CD14-positive monocyte (primary cell): ENCODE measurements at regions not wholly inside any gene's neighbourhood (a gene's known extent, or its start where the extent isn't known, plus 50 kb on each side); places are given as distances from the start of the nearest gene placed in this dataset.
"Not testable (repeated sequence)": the region's sequence is repeated elsewhere in the genome, so short reads cannot be mapped to it uniquely, and the experiment has no call there.

Experiments
- DNase-seq, 3 donors: peaks; one replicate each; pipeline ENCODE4 v3.0.0-alpha.2; 2011 to 2022
- H2AFZ ChIP-seq: 2 replicates; pipeline ENCODE4 v1.6.0; 2012; ENCODE audit warnings: mild to moderate bottlenecking, low read depth, low read length, inconsistent platforms; ENCODE audit not compliant: insufficient read depth, poor library complexity, severe bottlenecking
- H3K27ac ChIP-seq, 2 donors: 1 replicate in 1 of 2; 2 replicates in 1 of 2; pipeline ENCODE4 v1.5.1; 2012 to 2013; ENCODE audit warnings: low read length in 2 of 2, control low read depth in 1 of 2, inconsistent platforms in 1 of 2, low read depth in 1 of 2, mild to moderate bottlenecking in 1 of 2
- H3K27me3 ChIP-seq, 2 donors: one replicate each; pipeline versions ENCODE4 v1.6.0 to v1.6.1; 2011 to 2013; ENCODE audit warnings: low read length in 2 of 2; ENCODE audit not compliant: control insufficient read depth in 2 of 2, insufficient read depth in 2 of 2
- H3K36me3 ChIP-seq, 2 donors: replicated peaks in 1 of 2; 1 replicate in 1 of 2; 2 replicates in 1 of 2; pipeline versions ENCODE4 v1.5.1 to v1.6.1; 2012 to 2013; ENCODE audit warnings: low read length in 2 of 2, control low read depth in 1 of 2, inconsistent platforms in 1 of 2, mild to moderate bottlenecking in 1 of 2; ENCODE audit not compliant: insufficient read depth in 2 of 2, control insufficient read depth in 1 of 2
- H3K4me1 ChIP-seq, 2 donors: 1 replicate in 1 of 2; 2 replicates in 1 of 2; pipeline versions ENCODE4 v1.5.1 to v1.6.1; 2012 to 2013; ENCODE audit warnings: low read length in 2 of 2, control low read depth in 1 of 2, inconsistent platforms in 1 of 2, mild to moderate bottlenecking in 1 of 2, moderate library complexity in 1 of 2; ENCODE audit not compliant: insufficient read depth in 2 of 2, control insufficient read depth in 1 of 2
- H3K4me2 ChIP-seq: replicated peaks from 2 replicates; pipeline ENCODE3; 2012; ENCODE audit warnings: low read length, moderate library complexity, mild to moderate bottlenecking; ENCODE audit not compliant: poor library complexity, severe bottlenecking; ENCODE audit errors: extremely low read depth
- H3K4me3 ChIP-seq, 3 experiments: fragments of 200-600 bp in 1 of 3; sonication (generic) in 1 of 3; replicated peaks in 1 of 3; 1 replicate in 2 of 3; 2 replicates in 1 of 3; pipeline ENCODE4 v1.5.1; 2011 to 2013; ENCODE audit warnings: low read length in 3 of 3, mild to moderate bottlenecking in 3 of 3, control low read depth in 2 of 3, low read depth in 2 of 3, inconsistent platforms in 1 of 3, moderate library complexity in 1 of 3
- H3K79me2 ChIP-seq: 2 replicates; pipeline ENCODE4 v1.6.0; 2012; ENCODE audit warnings: mild to moderate bottlenecking, control low read depth, inconsistent platforms, low read length, moderate library complexity; ENCODE audit not compliant: insufficient read depth
- H3K9ac ChIP-seq: 2 replicates; pipeline ENCODE4 v1.6.0; 2017; ENCODE audit warnings: low read length, mild to moderate bottlenecking; ENCODE audit not compliant: insufficient read depth, poor library complexity, severe bottlenecking
- H3K9me3 ChIP-seq, 2 donors: replicated peaks in 1 of 2; 1 replicate in 1 of 2; 2 replicates in 1 of 2; pipeline versions ENCODE4 v1.5.1 to v1.6.1; 2012 to 2013; ENCODE audit warnings: low read length in 2 of 2, control low read depth in 1 of 2; ENCODE audit not compliant: control insufficient read depth in 1 of 2, insufficient read depth in 1 of 2
- H4K20me1 ChIP-seq: 2 replicates; pipeline ENCODE4 v1.6.0; 2012; ENCODE audit warnings: mild to moderate bottlenecking, low read length, control low read depth, moderate library complexity; ENCODE audit not compliant: insufficient read depth
- H3K27ac Mint-ChIP-seq, 7 donors: one replicate each; pipeline ENCODE4 v1.8.0; 2020; ENCODE audit warnings: mild to moderate bottlenecking in 7 of 7, mixed read lengths in 7 of 7, moderate library complexity in 6 of 7, inconsistent platforms in 2 of 7
- H3K27me3 Mint-ChIP-seq, 3 donors: one replicate each; pipeline ENCODE4 v1.8.0; 2021 to 2022; ENCODE audit warnings: low read depth in 3 of 3, mild to moderate bottlenecking in 3 of 3, mixed read lengths in 3 of 3, moderate library complexity in 3 of 3, inconsistent platforms in 1 of 3
- H3K36me3 Mint-ChIP-seq, 2 donors: one replicate each; pipeline ENCODE4 v1.8.0; 2020; ENCODE audit warnings: mixed read lengths in 2 of 2, inconsistent platforms in 1 of 2, mild to moderate bottlenecking in 1 of 2
- H3K4me1 Mint-ChIP-seq: one replicate; pipeline ENCODE4 v1.8.0; 2020; ENCODE audit warnings: mild to moderate bottlenecking, mixed read lengths
- H3K4me3 Mint-ChIP-seq, 2 donors: one replicate each; pipeline ENCODE4 v1.8.0; 2020; ENCODE audit warnings: mild to moderate bottlenecking in 2 of 2, mixed read lengths in 2 of 2, moderate library complexity in 1 of 2
- H3K9me3 Mint-ChIP-seq, 7 donors: one replicate each; pipeline ENCODE4 v1.8.0; 2020 to 2022; ENCODE audit warnings: mixed read lengths in 7 of 7, mild to moderate bottlenecking in 6 of 7, moderate library complexity in 6 of 7, inconsistent platforms in 2 of 7
- CTCF ChIP-seq: fragments of 200-600 bp; IDR thresholded peaks from one replicate; pipeline ENCODE4 v1.8.0; 2022; ENCODE audit warnings: antibody characterized with exemption, mild to moderate bottlenecking
- WGBS: methylation state at CpG from one replicate; pipeline ENCODE4 v1.1.5; 2013; ENCODE audit warnings: missing lambda C conversion rate; ENCODE audit not compliant: insufficient coverage; 5-methylcytosine and 5-hydroxymethylcytosine counted together
- intact Hi-C, 2 donors: fragments of 100-400 bp; cut with micrococcal nuclease; formaldehyde crosslinking; loops; one replicate each; pipeline versions ENCODE4 v1.15.0 to v1.15.1; 2023

DNA sequence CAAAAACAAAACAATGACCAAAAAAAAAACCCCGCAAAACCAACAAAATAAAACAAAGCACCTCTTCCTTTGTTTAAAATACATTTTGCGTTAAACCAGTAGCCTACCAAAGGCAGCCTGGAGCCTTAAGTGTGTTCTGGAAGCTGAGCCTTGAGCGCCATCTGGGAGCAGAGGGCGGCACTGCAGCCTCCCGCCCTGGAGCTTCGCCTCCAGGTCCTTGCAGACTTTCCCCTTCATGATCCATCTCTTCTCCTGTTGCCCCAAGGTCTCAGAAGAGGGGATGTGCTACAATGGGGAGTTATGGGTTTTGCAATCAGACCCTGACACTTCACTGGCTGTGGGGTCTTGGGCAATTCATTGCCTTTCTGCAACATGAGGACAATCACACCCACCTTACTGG is 204.9 kb downstream of the NPIPA8 start:
- H3K9ac ChIP-seq, H3K4me2 ChIP-seq, H3K36me3 Mint-ChIP-seq, intact Hi-C loops, H3K27me3 ChIP-seq, H4K20me1 ChIP-seq, H3K4me3 ChIP-seq, H3K27ac Mint-ChIP-seq, H3K27me3 Mint-ChIP-seq, H3K9me3 Mint-ChIP-seq, DNase-seq, H3K4me1 Mint-ChIP-seq, H3K4me1 ChIP-seq, H3K79me2 ChIP-seq, H3K27ac ChIP-seq, H3K4me3 Mint-ChIP-seq, H3K9me3 ChIP-seq, H3K36me3 ChIP-seq, H2AFZ ChIP-seq: not testable (repeated sequence)
- WGBS: no CpG with 5 or more reads among the region's 6 CpGs
- peak; percentile 41 for TF ChIP-seq CTCF

GRCh38 chr16:18130478-18131120 is 205.9 kb downstream of the NPIPA8 start:
- H3K36me3 Mint-ChIP-seq, H3K9ac ChIP-seq, H3K4me2 ChIP-seq, H3K4me3 ChIP-seq, H2AFZ ChIP-seq, H3K27ac Mint-ChIP-seq, H3K9me3 ChIP-seq, H3K27ac ChIP-seq, H3K4me1 Mint-ChIP-seq, H3K9me3 Mint-ChIP-seq, H3K79me2 ChIP-seq, H4K20me1 ChIP-seq, H3K4me3 Mint-ChIP-seq, H3K27me3 ChIP-seq, intact Hi-C loops, H3K27me3 Mint-ChIP-seq, H3K4me1 ChIP-seq, DNase-seq, H3K36me3 ChIP-seq: not testable (repeated sequence)
- WGBS: no CpG with 5 or more reads among the region's 8 CpGs

- H3K9ac ChIP-seq, H3K9me3 ChIP-seq, H3K4me1 Mint-ChIP-seq, H3K9me3 Mint-ChIP-seq, H3K27ac ChIP-seq, H2AFZ ChIP-seq, H3K27me3 Mint-ChIP-seq, H4K20me1 ChIP-seq, DNase-seq, H3K27ac Mint-ChIP-seq, H3K27me3 ChIP-seq, H3K4me3 Mint-ChIP-seq, H3K4me2 ChIP-seq, H3K4me1 ChIP-seq, H3K36me3 ChIP-seq, H3K4me3 ChIP-seq, H3K36me3 Mint-ChIP-seq, H3K79me2 ChIP-seq, intact Hi-C loops: not testable (repeated sequence)
- WGBS: no CpG with 5 or more reads among the region's 12 CpGs
Observed at GRCh38 chr16:18127033-18127432, 209.5 kb downstream of the NPIPA8 start.

GRCh38 chr16:18119092-18119491 is 217.4 kb downstream of the NPIPA8 start:
- H3K4me3 Mint-ChIP-seq, H3K79me2 ChIP-seq, H3K27ac Mint-ChIP-seq, H3K9me3 ChIP-seq, H3K4me1 Mint-ChIP-seq, H3K9me3 Mint-ChIP-seq, H2AFZ ChIP-seq, intact Hi-C loops, DNase-seq, H3K27me3 Mint-ChIP-seq, H3K27me3 ChIP-seq, H3K36me3 Mint-ChIP-seq, H3K9ac ChIP-seq, H4K20me1 ChIP-seq, H3K36me3 ChIP-seq, H3K4me3 ChIP-seq, H3K4me2 ChIP-seq, H3K27ac ChIP-seq, H3K4me1 ChIP-seq: not testable (repeated sequence)
- no CpG with 5 or more reads among the region's 4 CpGs for WGBS
